ENCODE measurements at regions not wholly inside any gene's neighbourhood (a gene's known extent, or its start where the extent isn't known, plus 50 kb on each side); places are given as distances from the start of the nearest gene placed in this dataset.

DNA sequence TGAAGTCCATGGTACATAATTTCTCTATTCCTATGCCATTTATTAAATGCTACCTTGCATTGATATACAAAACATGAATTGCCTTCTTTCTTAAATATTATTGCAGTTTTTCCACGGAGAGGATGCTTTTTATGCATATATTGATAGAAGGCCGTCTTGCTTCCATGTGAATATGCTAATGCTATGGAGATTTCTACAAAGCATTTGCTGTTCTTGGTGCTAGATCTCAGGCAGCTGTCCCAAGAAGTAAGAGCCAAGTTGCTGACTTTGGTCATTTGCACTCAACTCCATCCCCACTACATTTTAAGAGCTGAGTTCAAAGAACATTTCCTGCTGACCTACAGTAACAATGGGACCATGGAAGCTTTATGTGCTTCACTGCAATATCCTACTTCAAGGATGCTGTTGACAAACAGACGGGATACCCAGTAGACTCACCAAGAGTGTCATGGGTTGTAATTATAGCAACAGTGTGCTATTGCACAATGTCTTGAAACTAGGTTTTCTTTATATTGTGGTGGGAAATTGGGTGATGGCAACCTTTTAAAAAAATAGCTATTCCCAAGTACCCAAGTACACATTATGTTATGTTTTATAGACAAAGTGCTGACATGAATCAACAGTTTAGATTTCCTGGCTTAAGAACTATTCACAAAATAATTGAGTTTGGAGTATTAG, 1172.4 kb upstream of the PIK3C3 start:
- DNase-seq, result no peak

DNA sequence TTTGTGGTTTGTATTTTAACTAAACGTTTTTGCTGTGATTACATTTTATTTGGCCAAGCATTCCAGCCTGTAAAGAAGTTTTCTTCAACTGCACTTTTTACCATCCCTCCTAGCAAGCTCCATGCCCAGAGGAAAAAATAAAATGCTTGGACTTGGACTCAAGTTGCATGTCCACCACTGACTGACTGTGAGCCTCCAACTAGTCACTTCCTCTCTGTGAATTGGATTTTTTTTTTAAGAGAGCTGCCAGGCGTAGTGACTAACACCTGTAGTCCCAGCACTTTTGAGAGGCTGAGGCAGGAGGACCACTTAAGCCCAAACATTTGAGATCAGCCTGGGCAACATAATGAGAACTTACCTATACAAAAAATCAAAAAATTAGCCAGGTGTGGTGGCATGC, 1185.2 kb upstream of the PIK3C3 start:
- Histone ChIP-seq H3K27me3 (no peaks in the 10 kb centered on the region), H3K9me3 (no peaks in the 10 kb centered on the region), H3K4me3 (no peak overlapping the region), H3K36me3 (no peaks in the 10 kb centered on the region)
- DNase-seq, result no peak

More for the DNA sequence above, 1172.4 kb upstream of the PIK3C3 start:
- no peaks in the 10 kb centered on the region for H3K36me3 ChIP-seq
- no peaks in the 10 kb centered on the region for H3K27me3 ChIP-seq
- H3K4me3 ChIP-seq, result no peak overlapping the region
- H3K9me3 ChIP-seq, result no peaks in the 10 kb centered on the region

DNA sequence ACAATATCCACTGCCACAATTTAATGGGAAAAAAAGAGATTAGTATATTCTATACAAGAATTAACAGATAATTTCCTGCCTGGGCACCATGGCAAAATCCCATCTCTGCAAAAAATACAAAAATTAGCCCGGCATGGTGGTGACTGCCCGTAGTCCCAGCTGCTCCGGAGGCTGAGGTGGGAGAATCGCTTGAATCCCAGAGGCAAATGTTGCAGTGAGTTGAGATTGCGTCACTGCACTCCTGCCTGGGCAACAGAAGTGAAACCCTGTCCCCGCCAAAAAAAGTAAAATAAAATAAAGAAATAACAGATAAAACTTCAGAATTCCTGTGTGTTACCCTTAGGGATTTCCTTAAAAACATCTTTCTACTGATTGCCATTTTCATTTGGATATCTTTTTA, 1194.8 kb upstream of the PIK3C3 start:
- Histone ChIP-seq H3K27me3 (no peaks in the 10 kb centered on the region), H3K36me3 (no peaks in the 10 kb centered on the region), H3K4me3 (no peak overlapping the region), H3K9me3 (no peaks in the 10 kb centered on the region)
- DNase-seq, result no peak

- Histone ChIP-seq H3K4me3 (no peak overlapping the region), H3K36me3 (no peaks in the 10 kb centered on the region)
Measured at GRCh38 chr18:40754477-40754876, 1200.6 kb upstream of the PIK3C3 start.

GRCh38 chr18:40752316-40752715, 1202.7 kb upstream of the PIK3C3 start:
- H3K4me3 ChIP-seq, result no peak overlapping the region
- no peaks in the 10 kb centered on the region for H3K36me3 ChIP-seq
- no peak for DNase-seq
- H3K27me3 ChIP-seq, result no peaks in the 10 kb centered on the region
- no peaks in the 10 kb centered on the region for H3K9me3 ChIP-seq

More at GRCh38 chr18:40754477-40754876, 1200.6 kb upstream of the PIK3C3 start:
- DNase-seq, result no peak
- H3K27me3 ChIP-seq, result no peaks in the 10 kb centered on the region
- no peaks in the 10 kb centered on the region for H3K9me3 ChIP-seq

DNA sequence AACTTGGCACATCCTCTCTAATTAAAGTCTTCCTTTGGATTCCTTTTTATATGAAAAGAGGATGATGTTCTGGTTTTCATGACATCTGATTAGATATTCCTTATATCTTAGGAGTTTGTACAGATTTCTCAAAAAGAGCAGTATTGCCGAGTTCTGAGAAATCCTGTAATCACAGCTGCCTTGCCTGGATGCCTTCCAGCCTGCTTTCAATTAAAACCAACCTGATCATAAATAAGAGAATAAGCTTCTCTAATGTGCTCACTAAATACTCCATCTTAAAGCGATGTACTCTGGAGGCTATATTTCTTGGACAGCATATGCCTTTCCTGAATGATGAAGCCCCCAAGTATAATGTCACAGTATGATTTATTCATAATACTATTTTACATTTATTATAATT, 1203.8 kb upstream of the PIK3C3 start:
- Histone ChIP-seq H3K4me3 (no peak overlapping the region), H3K27me3 (no peaks in the 10 kb centered on the region), H3K36me3 (no peaks in the 10 kb centered on the region), H3K9me3 (no peaks in the 10 kb centered on the region)
- DNase-seq, result no peak

DNA sequence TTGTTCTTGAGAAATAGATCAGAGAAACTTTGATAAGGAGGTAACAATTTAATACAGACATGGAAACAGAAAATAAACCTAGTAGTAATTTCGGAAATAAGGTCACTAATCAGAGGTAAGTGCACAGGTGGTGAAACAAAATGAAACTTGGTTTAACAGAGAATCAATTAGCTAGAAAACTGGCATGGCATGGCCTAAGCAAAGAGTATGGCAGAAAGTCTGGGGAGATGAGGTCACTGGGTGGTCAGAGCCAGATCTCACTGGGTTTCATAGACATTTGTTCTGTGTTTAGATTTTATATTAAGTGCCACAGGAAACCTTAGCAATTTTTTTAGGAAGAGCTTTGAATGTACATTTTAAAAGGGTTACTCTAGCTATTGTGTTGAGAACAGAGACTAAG, 1216.0 kb upstream of the PIK3C3 start:
- H3K4me3 ChIP-seq, result no peak overlapping the region
- DNase-seq, result no peak
- no peaks in the 10 kb centered on the region for H3K27me3 ChIP-seq
- H3K36me3 ChIP-seq, result no peaks in the 10 kb centered on the region
- no peaks in the 10 kb centered on the region for H3K9me3 ChIP-seq

GRCh38 chr18:40738321-40738880, 1216.6 kb upstream of the PIK3C3 start:
- no peak for DNase-seq
- no peaks in the 10 kb centered on the region for H3K36me3 ChIP-seq
- no peaks in the 10 kb centered on the region for H3K9me3 ChIP-seq
- H3K4me3 ChIP-seq, result no peak overlapping the region
- H3K27me3 ChIP-seq, result no peaks in the 10 kb centered on the region

- H3K27me3 ChIP-seq, result no peaks in the 10 kb centered on the region
- no peaks in the 10 kb centered on the region for H3K36me3 ChIP-seq
- no peak for DNase-seq
- no peaks in the 10 kb centered on the region for H3K9me3 ChIP-seq
- no peak overlapping the region for H3K4me3 ChIP-seq
Measured at GRCh38 chr18:40708726-40709125, 1246.3 kb upstream of the PIK3C3 start.

GRCh38 chr18:40707797-40708196, 1247.2 kb upstream of the PIK3C3 start:
- no peaks in the 10 kb centered on the region for H3K36me3 ChIP-seq
- DNase-seq, result no peak
- H3K27me3 ChIP-seq, result no peaks in the 10 kb centered on the region
- no peak overlapping the region for H3K4me3 ChIP-seq
- no peaks in the 10 kb centered on the region for H3K9me3 ChIP-seq

- no peak overlapping the region for H3K4me3 ChIP-seq
- no peaks in the 10 kb centered on the region for H3K36me3 ChIP-seq
- no peaks in the 10 kb centered on the region for H3K27me3 ChIP-seq
- no peak for DNase-seq
- no peaks in the 10 kb centered on the region for H3K9me3 ChIP-seq
Measured at GRCh38 chr18:40698129-40698528, 1256.9 kb upstream of the PIK3C3 start.

GRCh38 chr18:40695526-40695925, 1259.5 kb upstream of the PIK3C3 start:
- no peaks in the 10 kb centered on the region for H3K27me3 ChIP-seq
- no peak for DNase-seq
- no peaks in the 10 kb centered on the region for H3K36me3 ChIP-seq
- H3K9me3 ChIP-seq, result no peaks in the 10 kb centered on the region
- no peak overlapping the region for H3K4me3 ChIP-seq

GRCh38 chr18:40692871-40693270, 1262.2 kb upstream of the PIK3C3 start:
- no peak for DNase-seq
- no peaks in the 10 kb centered on the region for H3K36me3 ChIP-seq
- no peaks in the 10 kb centered on the region for H3K9me3 ChIP-seq
- no peak overlapping the region for H3K4me3 ChIP-seq
- H3K27me3 ChIP-seq, result no peaks in the 10 kb centered on the region

GRCh38 chr18:40690062-40690461, 1265.0 kb upstream of the PIK3C3 start:
- DNase-seq, result no peak
- Histone ChIP-seq H3K9me3 (no peaks in the 10 kb centered on the region), H3K36me3 (no peaks in the 10 kb centered on the region), H3K4me3 (no peak overlapping the region), H3K27me3 (no peaks in the 10 kb centered on the region)

GRCh38 chr18:40687399-40687798, 1267.6 kb upstream of the PIK3C3 start:
- no peak for DNase-seq
- Histone ChIP-seq H3K36me3 (no peaks in the 10 kb centered on the region), H3K4me3 (no peak overlapping the region), H3K9me3 (no peaks in the 10 kb centered on the region), H3K27me3 (no peaks in the 10 kb centered on the region)

DNA sequence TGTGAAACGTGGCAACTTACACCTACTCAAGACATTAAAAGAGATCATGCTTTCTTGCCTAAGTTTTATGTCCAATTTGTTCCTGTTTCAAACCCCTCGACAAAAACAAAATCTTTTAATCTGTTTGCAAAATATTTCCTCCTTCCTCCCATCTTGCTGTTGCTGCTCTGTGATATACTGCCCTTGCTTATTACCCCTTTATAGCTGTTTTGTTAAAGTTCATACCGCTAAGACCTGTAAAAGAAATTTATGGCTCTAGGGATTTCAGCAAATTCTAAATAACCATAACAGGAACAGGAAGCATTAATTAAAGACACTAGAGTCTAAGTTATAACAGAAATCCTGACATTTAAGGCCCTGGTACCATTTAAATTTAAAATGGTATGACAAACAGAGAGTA, 1268.2 kb upstream of the PIK3C3 start:
- DNase-seq, result no peak
- no peak overlapping the region for H3K4me3 ChIP-seq

DNA sequence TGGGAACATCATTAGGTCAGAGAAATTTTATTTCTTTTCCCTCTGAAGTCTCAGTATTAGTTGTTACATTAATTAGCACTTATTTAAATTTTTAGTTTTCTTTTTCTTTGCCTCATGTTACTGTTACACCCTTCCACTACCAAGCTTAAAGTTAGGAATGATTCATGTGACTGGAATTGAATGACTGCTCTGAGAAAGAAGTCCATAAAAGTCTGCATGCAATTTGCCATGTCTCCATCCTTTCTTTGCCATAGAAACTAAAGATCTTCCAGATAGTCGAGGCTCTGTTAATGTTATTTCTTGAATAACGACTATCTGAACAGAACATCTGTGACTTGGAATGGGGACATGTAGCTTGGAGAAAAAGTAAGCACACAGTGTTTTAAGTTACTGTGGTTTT, 1269.8 kb upstream of the PIK3C3 start:
- H3K36me3 ChIP-seq, result no peaks in the 10 kb centered on the region
- H3K9me3 ChIP-seq, result no peaks in the 10 kb centered on the region
- no peak for DNase-seq
- H3K27me3 ChIP-seq, result no peaks in the 10 kb centered on the region
- no peak overlapping the region for H3K4me3 ChIP-seq

More for the DNA sequence above, 1268.2 kb upstream of the PIK3C3 start:
- H3K36me3 ChIP-seq, result no peaks in the 10 kb centered on the region
- H3K27me3 ChIP-seq, result no peaks in the 10 kb centered on the region
- H3K9me3 ChIP-seq, result no peaks in the 10 kb centered on the region

DNA sequence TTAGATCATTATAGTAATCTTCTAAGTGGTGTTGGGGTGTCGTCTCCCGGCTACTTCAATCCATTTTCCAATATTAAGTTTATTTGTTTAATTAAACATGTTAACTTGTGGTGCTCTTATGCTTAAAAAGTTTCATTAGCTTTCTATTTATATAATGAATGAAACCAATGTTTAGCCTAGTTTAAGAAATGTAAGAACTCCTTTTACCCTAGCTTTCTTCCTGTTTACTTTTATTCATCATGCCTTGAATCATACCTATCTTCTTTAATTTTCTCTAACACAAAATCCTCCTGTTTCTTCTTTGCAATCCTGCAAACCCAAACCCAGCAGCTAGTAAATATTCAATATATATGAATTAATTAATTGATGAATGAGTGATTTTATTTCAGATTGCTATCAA, 1276.7 kb upstream of the PIK3C3 start:
- H3K27me3 ChIP-seq, result no peaks in the 10 kb centered on the region
- no peak for DNase-seq

More for the DNA sequence above, 1276.7 kb upstream of the PIK3C3 start:
- Histone ChIP-seq H3K4me3 (no peak overlapping the region), H3K9me3 (no peaks in the 10 kb centered on the region), H3K36me3 (no peaks in the 10 kb centered on the region)

Measured in MG63 (cell line).